MM.1S (cell line): ENCODE measurements at regions not wholly inside any gene's neighbourhood (a gene's known extent, or its start where the extent isn't known, plus 50 kb on each side); places are given as distances from the start of the nearest gene placed in this dataset.

Source experiments
- DNase-seq: peaks from one replicate; pipeline ENCODE4 v3.0.0-alpha.2; 2015
- H2AFZ ChIP-seq: fragments of 300-600 bp; sonication (generic); 2 replicates; pipeline ENCODE4 v1.6.0; 2016; ENCODE audit warnings: antibody characterized with exemption, low read length
- H3F3A ChIP-seq: fragments of 300-600 bp; sonication (generic); 2 replicates; pipeline ENCODE4 v1.6.1; 2016; ENCODE audit warnings: mild to moderate bottlenecking, antibody characterized with exemption, low read length, moderate library complexity, mixed read lengths; ENCODE audit not compliant: insufficient read depth
- H3K27ac ChIP-seq: fragments of 300-600 bp; sonication (generic); 2 replicates; pipeline ENCODE4 v1.5.1; 2016; ENCODE audit warnings: mild to moderate bottlenecking, low read length
- H3K27me3 ChIP-seq: fragments of 300-600 bp; sonication (generic); replicated peaks from 2 replicates; pipeline ENCODE4 v1.6.0; 2016; ENCODE audit warnings: low read length; ENCODE audit not compliant: insufficient read depth
- H3K36me3 ChIP-seq: fragments of 300-600 bp; sonication (generic); replicated peaks from 2 replicates; pipeline ENCODE4 v1.6.1; 2016; ENCODE audit warnings: mild to moderate bottlenecking, low read length, mixed read lengths; ENCODE audit not compliant: insufficient read depth
- H3K4me1 ChIP-seq: fragments of 300-600 bp; sonication (generic); 2 replicates; pipeline ENCODE4 v1.6.1; 2016; ENCODE audit warnings: low read length, mixed read lengths
- H3K4me2 ChIP-seq: fragments of 300-600 bp; sonication (generic); 2 replicates; pipeline ENCODE4 v1.6.0; 2016; ENCODE audit warnings: low read depth, low read length
- H3K4me3 ChIP-seq: fragments of 300-600 bp; sonication (generic); 2 replicates; pipeline ENCODE4 v1.5.1; 2016; ENCODE audit warnings: low read length, mixed read lengths
- H3K79me2 ChIP-seq: fragments of 300-600 bp; sonication (generic); 2 replicates; pipeline ENCODE4 v1.6.1; 2016; ENCODE audit warnings: mixed run types, low read length, mixed read lengths
- H3K9ac ChIP-seq: fragments of 300-600 bp; sonication (generic); 2 replicates; pipeline ENCODE4 v1.6.1; 2016; ENCODE audit warnings: low read length, mixed read lengths
- H3K9me2 ChIP-seq: fragments of 300-600 bp; sonication (generic); replicated peaks from 2 replicates; pipeline ENCODE4 v1.6.1; 2016; ENCODE audit warnings: mild to moderate bottlenecking, low read length, mixed read lengths; ENCODE audit not compliant: insufficient read depth
- H3K9me3 ChIP-seq: fragments of 300-600 bp; sonication (generic); replicated peaks from 2 replicates; pipeline ENCODE4 v1.6.1; 2016; ENCODE audit warnings: mild to moderate bottlenecking, low read length, mixed read lengths; ENCODE audit not compliant: insufficient read depth
- H4K20me1 ChIP-seq: fragments of 300-600 bp; sonication (generic); 2 replicates; pipeline ENCODE4 v1.6.1; 2016; ENCODE audit warnings: mild to moderate bottlenecking, low read length, moderate library complexity, mixed read lengths; ENCODE audit not compliant: insufficient read depth
- EZH2 ChIP-seq: fragments of 300-600 bp; sonication (generic); optimal IDR thresholded peaks from 2 replicates; pipeline ENCODE3; 2017; ENCODE audit warnings: low read depth, mild to moderate bottlenecking, antibody characterized with exemption, low read length, mixed read lengths
- EZH2phosphoT487 ChIP-seq: fragments of 300-600 bp; sonication (generic); IDR thresholded peaks from 2 replicates; pipeline ENCODE4 v1.6.1; 2018; ENCODE audit warnings: antibody characterized with exemption, low read length
- TF ChIP-seq, protein P1 (sequence below): fragments of 300-600 bp; sonication (generic); IDR thresholded peaks from 2 replicates; pipeline ENCODE4 v1.5.1; 2016; ENCODE audit warnings: antibody characterized with exemption, low read length, mixed read lengths

DNA sequence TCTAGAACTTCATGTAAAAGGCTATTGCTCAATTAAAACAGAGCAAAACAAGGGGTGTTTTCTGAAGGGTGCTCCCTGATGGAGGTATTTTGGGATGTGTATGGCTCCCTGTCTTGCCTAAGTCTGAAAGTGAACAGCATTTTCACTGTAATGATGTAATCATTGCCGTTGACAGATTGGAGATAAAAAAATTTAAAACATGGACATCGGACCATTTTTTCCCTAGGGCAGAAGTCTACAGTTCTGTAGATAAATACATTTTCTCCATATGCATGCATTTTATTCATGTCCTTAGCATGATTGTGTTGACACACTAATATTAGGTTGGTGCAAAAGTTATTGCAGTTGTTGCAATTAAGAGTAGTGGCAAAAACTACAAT lies 85.1 kb upstream of the ATXN1 start:
- H3K27me3 ChIP-seq, result no peaks in the 10 kb centered on the region
- H4K20me1 ChIP-seq, result no peaks in the 10 kb centered on the region
- H3K27ac ChIP-seq, result no peak overlapping the region
- no peaks in the 10 kb centered on the region for H3K9me3 ChIP-seq
- no peak for DNase-seq
- TF ChIP-seq EZH2 (no peak), EZH2phosphoT487 (no peak)
- TF ChIP-seq, protein P1, sequence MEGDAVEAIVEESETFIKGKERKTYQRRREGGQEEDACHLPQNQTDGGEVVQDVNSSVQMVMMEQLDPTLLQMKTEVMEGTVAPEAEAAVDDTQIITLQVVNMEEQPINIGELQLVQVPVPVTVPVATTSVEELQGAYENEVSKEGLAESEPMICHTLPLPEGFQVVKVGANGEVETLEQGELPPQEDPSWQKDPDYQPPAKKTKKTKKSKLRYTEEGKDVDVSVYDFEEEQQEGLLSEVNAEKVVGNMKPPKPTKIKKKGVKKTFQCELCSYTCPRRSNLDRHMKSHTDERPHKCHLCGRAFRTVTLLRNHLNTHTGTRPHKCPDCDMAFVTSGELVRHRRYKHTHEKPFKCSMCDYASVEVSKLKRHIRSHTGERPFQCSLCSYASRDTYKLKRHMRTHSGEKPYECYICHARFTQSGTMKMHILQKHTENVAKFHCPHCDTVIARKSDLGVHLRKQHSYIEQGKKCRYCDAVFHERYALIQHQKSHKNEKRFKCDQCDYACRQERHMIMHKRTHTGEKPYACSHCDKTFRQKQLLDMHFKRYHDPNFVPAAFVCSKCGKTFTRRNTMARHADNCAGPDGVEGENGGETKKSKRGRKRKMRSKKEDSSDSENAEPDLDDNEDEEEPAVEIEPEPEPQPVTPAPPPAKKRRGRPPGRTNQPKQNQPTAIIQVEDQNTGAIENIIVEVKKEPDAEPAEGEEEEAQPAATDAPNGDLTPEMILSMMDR, result no peak
- H3K9ac ChIP-seq, result no peak overlapping the region
- H3K4me3 ChIP-seq, result no peak overlapping the region
- no peaks in the 10 kb centered on the region for H3K4me1 ChIP-seq
- no peak overlapping the region for H2AFZ ChIP-seq
- no peak overlapping the region for H3K4me2 ChIP-seq
- H3K9me2 ChIP-seq, result no peaks in the 10 kb centered on the region
- no peaks in the 10 kb centered on the region for H3F3A ChIP-seq
- H3K36me3 ChIP-seq, result no peaks in the 10 kb centered on the region
- no peaks in the 10 kb centered on the region for H3K79me2 ChIP-seq

DNA sequence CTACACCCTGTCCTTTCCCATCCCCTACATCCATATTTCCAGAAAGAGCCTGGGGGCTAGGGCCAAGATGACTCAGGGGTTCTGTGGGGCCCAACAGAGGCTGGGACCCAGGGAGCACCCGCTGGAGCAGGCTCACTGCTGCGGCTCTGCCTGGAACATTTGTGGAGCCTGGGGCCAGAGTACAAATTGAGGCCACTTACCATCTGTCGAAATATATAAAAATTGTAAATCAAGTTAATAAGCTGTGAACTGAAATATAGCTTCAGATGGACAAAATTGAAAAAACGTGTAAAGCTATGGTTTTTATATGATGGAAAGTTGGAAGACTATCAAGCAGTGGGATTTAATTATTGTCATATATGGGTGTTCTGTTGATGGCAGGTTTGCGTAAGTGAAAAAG lies 82.9 kb upstream of the ATXN1 start:
- no peaks in the 10 kb centered on the region for H3K4me1 ChIP-seq
- H3K4me2 ChIP-seq, result no peak overlapping the region
- no peak overlapping the region for H2AFZ ChIP-seq
- no peak overlapping the region for H3K27ac ChIP-seq
- H3F3A ChIP-seq, result no peaks in the 10 kb centered on the region
- no peaks in the 10 kb centered on the region for H3K9me2 ChIP-seq
- DNase-seq, result no peak
- H3K4me3 ChIP-seq, result no peak overlapping the region
- TF ChIP-seq EZH2 (no peak), EZH2phosphoT487 (no peak)
- TF ChIP-seq, protein P1, result no peak
- H3K27me3 ChIP-seq, result no peaks in the 10 kb centered on the region
- H3K9me3 ChIP-seq, result no peaks in the 10 kb centered on the region
- H3K36me3 ChIP-seq, result no peaks in the 10 kb centered on the region
- no peaks in the 10 kb centered on the region for H4K20me1 ChIP-seq
- H3K79me2 ChIP-seq, result no peaks in the 10 kb centered on the region
- H3K9ac ChIP-seq, result no peak overlapping the region

GRCh38 chr6:16842676-16843075 lies 81.4 kb upstream of the ATXN1 start:
- H3K27me3 ChIP-seq, result no peaks in the 10 kb centered on the region
- DNase-seq, result no peak
- H3K79me2 ChIP-seq, result no peaks in the 10 kb centered on the region

More at GRCh38 chr6:16842676-16843075, 81.4 kb upstream of the ATXN1 start:
- H3K9ac ChIP-seq, result no peak overlapping the region
- TF ChIP-seq, protein P1, result no peak
- TF ChIP-seq EZH2, result no peak
- TF ChIP-seq EZH2phosphoT487, result no peak
- H3K27ac ChIP-seq, result no peak overlapping the region
- H3K9me3 ChIP-seq, result no peaks in the 10 kb centered on the region
- no peak overlapping the region for H3K4me2 ChIP-seq
- H2AFZ ChIP-seq, result no peak overlapping the region
- no peaks in the 10 kb centered on the region for H3K4me1 ChIP-seq
- no peaks in the 10 kb centered on the region for H4K20me1 ChIP-seq
- H3K9me2 ChIP-seq, result no peaks in the 10 kb centered on the region
- no peak overlapping the region for H3K4me3 ChIP-seq
- H3F3A ChIP-seq, result no peaks in the 10 kb centered on the region
- H3K36me3 ChIP-seq, result no peaks in the 10 kb centered on the region
